Renal pelvis (tissue), 1 donor: ENCODE measurements at regions not wholly inside any gene's neighbourhood (a gene's known extent, or its start where the extent isn't known, plus 50 kb on each side); places are given as distances from the start of the nearest gene placed in this dataset.
"Not testable (repeated sequence)": the region's sequence is repeated elsewhere in the genome, so short reads cannot be mapped to it uniquely, and the experiment has no call there.

Experiments used
- DNase-seq: peaks from one replicate; pipeline ENCODE4 v3.0.0-alpha.2; 2013

DNA sequence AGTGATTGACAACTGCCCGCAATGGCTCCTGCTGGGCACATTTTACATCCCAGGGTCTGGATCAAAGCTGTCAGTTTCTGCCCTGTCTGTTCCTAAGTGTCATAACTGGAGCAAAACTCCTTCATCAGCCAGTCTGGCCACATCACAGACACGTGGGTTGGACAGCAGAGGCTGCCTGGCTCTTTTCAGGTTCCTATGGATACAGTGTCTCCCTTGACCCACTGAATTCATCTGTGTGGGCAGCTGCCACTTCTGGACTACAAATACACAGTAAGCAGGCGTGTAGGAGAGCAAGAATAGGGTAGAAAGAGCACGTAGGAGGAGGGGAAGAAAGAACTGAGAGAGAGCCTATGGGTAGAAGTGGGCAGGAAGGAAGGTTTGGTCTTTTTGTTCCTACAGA is 238.0 kb downstream of the ENC1 start:
- DNase-seq: no peak

DNA sequence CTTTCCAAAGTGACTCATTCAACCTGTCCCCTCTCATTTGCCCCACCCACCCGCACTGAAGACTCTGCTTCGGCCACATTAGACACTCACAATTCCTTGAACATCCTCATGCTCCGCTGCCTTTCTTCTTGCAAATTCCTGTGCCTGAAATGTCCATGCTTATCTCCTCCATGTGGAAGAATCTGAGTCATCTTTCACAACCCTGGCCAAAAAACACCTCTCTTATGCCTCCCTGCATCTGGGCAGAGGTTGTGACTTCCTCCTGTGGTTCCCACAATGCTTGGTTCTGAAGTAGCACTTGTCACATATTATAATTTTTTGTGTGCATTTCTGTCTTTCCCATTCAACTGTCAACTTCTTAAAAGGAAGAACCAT is 238.6 kb downstream of the ENC1 start:
- no peak for DNase-seq

DNA sequence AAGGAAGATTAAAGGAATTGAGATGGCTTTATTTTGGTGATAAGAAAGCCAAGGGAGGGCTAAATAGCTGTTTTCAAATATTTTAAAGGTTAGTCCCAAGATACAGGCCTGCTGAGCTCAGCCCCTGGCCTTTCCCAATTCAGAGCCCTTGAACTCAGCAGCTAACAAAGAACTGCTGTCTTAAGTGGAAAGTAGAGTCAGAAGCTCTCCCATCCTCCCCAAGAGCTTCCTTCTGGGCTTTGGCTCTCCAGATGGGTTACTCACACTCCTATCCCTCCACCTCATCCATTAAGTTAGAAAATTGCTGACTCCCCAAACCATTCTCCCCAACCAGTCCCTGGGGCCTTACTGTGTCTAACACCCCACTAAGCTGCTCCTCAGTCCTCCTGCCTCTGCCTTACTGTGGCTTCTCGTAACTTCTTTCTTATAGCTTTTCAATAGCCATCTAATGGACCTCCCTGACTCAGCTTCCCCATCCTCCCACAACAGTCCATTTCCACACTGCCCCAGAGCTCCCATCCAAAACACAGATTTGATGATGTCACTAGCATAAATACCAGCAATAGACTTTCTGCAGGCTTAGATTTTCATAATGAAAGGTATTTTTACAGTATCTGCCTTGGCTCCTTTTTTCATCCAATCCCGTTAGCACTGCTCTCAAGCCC is 239.1 kb downstream of the ENC1 start:
- DNase-seq: no peak

DNA sequence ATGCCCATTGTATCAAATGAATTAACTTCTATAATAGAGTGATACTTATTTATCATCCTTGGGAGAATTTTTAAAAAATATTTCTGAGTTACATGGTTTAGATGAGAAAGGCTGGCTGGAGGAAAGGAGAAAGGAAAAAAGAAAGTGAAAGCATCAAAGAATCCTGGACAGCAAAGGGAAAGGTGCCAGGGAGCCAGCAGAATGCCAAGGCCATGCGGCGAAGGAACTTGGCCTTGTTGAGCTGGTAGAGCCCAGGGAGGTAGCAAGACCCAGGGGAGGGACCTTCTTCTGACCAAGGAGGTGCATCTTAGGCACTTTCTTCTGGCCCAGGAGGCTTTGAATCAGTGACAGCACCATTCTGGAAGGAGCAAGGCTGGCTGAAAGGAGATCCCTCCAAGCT is 240.5 kb downstream of the ENC1 start:
- no peak for DNase-seq

DNA sequence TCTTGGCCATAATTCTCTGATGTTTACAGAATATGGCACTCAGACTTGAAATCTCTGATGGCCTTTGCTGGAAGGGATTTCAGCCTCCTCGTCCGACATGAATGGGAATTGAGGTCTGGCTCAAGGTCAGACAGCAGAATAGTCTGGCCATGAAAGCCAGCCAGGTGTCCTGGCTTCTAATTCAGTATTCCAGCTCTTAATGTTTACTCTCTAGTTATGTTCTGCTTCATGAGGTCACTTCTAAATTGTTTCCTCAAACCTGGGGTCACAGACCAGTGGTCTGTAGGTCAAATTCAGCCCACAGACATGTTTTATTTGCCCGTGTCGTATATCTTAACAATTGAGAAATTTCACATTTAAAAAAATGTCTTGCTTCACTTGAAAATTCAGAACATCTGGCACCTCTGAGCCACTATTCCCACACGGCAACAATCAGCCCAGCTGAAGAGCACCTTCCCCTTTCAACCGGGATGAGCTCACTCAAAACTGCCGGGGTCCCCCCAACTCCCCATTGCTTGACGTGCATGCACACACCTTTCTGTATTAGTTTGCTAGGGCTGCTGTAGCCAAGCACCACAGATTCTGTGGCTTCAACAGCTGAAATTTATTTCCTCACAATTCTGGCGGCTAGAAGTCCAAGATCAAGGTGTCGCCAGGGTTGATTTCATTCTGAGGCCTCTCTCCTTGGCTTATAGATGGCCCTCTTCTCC is 243.5 kb downstream of the ENC1 start:
- no peak for DNase-seq

DNA sequence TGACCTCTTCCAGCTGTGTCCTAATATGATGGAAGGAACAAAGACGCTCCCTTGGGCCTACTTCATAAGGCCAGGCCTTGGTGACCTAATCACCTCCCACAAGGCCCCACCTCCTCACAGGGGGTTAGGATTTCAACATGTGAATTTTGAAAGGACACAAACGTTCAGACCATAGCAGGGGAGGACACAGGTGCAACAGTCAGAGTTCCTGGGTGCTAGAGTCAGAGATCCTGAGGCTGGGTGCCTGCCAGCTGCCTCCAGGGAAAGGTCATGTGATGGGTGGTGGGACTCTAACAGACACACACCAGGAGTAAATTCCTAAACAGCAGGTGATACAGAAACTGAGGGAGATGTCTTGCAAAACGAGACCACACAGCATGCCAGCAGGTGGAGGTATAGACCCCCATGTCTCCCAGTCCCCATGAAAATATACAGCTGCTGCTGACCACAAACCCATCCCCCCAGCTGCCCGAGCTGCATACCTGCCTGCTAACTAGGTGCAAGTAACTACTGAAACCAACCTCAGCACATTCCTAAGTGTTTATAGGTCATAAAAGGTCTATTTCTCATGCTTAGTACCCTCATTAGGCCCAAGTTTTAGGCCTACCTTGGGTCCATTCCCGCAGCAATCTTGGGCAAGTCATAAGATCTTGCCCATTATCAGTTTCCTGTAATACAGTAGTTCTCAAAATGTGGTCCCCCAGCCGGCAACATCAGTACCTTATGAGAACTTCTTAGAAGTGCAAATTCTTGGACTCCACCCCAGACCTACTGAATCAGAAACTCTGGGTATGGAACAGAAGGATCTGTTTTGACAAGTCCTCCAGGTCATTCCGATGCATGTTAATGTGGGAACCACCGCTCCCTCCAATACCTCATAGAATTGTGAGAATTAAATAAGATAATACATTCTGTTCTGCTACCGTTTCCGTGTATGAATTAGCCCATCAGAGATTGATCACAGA is 245.3 kb downstream of the ENC1 start:
- DNase-seq: peak; percentile 60

DNA sequence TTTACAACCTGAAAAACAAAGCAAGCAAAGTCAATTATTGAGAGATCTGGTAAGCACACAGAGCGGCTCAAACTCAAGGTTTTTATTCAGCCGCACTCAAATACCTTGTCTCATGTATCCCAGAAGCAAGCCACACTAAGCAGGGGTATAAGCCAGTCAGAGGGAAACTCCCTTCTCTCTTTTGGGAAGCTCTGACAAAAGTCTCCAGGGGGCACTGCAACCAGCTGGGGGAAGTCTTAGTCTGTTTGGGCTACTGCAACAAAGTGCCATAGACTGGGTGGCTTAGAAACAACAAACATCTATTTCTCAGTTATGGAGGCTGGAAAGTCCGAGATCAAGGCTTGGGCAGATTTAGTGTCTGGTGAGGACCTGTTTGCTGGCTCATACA is 246.0 kb downstream of the ENC1 start:
- no peak for DNase-seq

DNA sequence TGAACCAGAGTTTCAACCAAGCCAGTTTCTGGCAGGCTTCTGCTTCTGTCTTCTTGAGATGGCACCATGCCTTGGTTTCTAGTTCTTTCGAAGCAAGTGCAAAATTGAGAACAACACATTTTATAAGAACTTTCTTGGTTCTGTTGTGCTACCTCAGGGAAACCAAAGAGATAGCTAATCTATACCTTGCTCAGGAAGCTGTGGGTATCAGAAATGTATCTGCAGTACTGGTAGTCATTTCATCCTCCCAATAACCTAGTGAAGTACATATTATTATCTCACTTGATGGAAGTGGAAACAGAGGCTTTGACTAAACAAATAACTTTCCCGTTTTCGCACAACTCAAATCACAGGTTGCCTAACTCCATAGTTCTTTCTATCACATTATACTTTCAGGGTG is 246.6 kb downstream of the ENC1 start:
- no peak for DNase-seq

DNA sequence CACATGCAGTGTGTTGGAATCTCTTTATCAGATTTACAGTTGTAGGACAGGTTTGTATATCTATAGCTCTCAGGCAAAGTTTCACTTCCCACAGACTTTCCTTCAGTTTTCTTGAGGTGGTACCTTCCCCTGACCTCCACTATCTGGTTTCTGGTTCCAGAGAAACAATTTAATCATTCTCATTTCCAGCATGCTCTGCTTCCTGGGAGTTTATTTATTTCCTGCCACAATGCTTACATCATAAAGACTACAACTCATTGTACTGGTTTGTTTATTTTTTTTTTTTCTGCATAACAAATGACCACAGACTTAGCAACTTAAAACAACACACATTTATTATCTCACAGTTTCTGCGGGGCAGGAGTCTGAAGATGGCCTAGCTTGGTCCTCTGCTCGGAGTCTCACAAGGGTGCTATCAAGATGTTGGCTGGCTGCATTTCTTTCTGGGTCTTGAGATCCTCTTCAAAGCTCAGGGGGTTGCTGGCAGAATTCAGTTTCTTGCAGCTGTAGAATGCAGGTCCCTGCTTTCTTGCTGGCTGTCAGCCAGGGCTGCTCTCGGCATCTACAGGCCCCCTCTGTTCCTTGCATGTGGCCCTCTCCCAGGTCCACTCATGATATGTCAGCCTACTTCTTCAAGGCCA is 247.7 kb downstream of the ENC1 start:
- no peak for DNase-seq

DNA sequence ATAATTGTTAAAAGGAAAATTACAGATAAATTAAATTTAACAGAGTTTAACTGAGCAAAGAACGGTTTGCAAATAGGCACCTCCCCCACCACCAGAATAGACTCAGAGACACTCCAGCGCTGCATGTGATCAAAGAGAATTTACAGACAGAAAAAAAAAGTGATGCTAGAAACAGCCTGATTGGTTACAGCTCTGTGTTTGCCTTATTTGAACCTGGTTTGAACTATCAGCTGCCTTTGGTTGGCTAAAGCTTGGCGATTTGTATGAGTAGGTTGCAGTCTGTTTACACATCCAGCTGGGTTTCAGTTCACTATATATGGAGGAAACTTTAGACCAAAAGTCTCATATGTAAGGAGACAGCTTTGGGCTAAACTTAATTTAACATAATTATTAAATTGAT is 249.1 kb downstream of the ENC1 start:
- DNase-seq: no peak

DNA sequence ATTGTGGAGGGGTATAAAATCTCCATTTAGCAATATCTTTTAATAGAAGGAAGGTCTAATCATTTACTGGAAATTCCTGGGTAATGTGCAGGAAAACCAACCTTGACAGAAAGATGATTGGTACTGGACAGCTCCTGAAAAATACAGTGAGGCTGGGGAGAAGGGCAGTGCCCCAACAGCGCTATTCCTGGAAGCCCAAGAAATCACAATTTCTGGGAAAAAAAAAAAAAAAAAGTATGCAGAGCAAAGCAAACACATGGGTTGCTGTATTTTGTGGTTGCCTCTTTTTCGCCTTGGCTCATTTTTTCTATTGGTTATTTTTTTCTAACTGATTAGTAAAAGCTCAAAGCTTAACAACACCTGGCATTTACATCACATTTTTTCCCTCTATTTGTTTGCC is 249.7 kb downstream of the ENC1 start:
- DNase-seq: no peak

DNA sequence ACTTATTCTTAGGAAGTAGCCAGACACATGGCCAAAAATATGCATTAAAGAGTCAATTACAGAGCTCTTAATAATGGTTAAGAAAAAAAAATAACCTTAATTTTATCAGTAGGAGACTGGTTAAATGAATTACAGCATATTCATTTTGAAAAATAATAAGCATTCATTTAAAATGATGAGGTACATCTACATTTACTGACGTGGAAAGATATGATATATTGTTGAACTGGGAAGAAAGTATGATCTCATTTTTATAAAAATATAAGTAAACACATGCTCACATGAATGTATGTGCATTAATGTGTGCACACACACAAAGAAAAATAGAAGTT is 250.3 kb downstream of the ENC1 start:
- no peak for DNase-seq

DNA sequence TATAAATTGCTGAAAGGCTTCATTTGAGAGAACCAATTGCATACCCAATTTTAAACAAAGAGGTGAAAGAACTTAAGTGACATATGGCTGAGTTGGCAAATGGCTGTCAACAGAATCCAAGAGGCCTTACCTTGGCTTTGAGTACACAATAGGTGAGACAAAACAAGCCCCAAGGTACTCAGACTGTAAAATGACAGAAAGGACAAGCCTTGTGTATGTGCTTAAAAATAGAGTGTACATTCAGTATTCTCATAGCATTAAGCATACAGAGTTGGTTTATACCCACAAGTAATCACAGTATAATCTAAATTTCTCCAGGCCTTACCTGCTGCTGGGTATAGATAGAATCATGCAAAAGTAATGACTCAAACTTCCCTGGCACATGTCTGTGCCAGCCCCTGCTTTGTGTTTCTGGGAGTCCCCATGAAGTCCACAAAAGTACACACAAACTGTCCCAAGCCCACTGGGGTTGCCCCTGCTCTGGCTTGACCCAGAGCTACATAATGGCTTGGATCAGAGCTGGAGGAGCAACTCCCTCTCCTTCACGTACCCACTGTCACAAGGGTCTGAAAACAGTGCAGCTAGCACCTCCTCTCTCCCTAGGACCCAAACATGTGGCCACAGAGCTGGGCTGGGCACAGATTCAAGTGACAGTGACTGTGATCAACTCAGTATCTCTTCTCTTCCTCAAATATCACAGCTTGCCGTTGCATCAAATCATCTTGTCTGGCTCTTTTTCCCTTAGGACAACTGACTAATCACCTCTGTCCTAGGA is 250.8 kb downstream of the ENC1 start:
- no peak for DNase-seq

DNA sequence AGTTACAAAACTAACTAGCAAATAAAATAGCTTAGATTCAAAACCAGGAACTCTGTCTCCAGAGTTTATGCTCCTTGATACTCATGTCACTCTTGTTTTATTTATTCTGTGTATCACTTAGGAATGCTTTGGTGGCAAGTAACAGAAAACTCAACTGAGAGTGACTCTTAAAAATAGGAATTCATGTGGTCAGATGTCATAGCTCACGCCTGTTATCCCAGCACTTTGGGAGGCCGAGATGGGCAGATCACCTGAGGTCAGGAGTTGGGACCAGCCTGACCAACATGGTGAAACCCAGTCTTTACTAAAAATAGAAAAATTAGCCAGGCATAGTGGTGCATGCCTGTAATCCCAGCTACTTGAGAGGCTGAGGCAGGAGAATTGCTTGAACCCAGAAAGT is 252.1 kb downstream of the ENC1 start:
- DNase-seq: not testable (repeated sequence)

DNA sequence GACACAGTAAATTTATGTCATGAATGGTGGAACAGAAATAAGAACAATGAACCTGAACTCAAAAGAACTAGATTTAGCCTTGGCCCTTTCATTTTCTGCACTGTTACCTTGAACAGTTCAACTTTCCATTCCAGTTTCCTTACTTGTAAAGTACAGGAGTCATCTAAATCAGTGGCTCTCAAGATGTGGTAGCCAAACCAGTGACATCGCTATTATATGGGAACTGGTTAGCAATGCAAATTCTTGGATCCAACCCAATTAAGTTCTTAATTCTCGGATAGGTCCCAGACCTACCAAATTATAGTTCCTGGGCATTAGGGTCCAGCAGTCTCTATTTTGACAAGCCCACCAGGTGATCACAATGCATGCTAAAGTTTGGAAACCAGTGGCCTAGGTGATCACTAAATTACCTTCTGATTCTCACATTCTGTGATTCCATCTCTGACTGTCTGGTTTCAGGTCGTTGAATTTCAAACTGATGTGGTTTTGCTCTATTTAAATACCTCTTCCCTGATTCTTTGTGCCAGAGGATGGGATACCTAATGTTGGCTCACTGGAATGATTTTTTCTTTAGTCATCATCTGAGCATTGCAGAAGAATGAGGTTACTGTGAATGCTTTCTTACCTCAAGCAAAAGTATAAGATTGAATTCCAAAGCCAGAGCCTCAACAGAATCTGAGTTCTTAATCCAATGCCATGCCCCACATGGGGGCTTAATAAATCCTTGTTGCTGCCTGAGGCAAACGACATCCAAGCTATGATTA is 253.8 kb downstream of the ENC1 start:
- no peak for DNase-seq

DNA sequence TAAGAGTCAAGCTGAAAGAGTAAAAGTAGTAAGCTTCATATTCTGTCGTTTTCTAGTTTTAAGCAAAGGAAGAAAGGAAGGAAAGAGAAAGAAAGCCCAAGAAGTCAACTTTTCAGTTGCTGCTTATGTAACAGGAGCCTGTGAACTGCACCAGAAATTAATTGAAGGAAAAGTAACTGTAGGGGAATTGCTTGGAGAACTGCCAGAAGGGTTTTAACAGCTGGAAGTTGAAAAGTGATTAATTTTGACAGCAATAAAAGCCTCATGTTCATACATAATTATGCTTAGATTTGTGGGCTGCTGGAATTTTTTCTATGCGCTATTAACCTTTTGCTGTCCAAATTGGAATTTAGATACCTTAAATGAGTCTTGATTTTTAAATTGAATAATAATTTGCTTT is 255.7 kb downstream of the ENC1 start:
- DNase-seq: peak; percentile 81

DNA sequence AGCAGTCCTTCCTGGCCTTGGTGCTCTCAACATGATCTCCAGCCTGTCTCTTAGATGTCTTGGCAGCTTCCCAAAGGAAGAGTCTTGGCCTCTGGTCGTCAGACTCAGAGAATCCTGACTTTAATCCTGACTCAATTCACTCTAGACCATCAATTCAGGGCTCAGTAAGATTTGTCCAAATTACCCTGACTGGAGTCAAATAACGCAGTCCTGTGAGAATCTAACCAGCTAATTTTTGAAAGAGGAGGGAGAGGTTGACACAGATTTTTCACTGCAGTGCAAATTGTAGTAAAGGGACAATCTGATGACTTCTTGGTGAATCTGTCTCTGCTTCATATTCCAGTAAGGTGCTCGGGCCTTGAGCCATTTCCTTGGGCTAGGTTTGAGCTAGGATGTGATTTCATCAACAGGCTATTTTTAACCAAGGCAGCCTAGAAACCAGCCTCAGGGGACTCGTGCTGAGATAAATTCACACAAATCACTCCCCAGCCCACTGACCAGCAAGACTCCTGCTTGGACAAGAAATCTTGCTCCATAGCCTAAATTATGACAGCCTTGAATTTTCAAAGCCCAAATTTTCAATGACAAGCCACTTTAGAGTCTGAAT is 257.4 kb downstream of the ENC1 start:
- DNase-seq: no peak

DNA sequence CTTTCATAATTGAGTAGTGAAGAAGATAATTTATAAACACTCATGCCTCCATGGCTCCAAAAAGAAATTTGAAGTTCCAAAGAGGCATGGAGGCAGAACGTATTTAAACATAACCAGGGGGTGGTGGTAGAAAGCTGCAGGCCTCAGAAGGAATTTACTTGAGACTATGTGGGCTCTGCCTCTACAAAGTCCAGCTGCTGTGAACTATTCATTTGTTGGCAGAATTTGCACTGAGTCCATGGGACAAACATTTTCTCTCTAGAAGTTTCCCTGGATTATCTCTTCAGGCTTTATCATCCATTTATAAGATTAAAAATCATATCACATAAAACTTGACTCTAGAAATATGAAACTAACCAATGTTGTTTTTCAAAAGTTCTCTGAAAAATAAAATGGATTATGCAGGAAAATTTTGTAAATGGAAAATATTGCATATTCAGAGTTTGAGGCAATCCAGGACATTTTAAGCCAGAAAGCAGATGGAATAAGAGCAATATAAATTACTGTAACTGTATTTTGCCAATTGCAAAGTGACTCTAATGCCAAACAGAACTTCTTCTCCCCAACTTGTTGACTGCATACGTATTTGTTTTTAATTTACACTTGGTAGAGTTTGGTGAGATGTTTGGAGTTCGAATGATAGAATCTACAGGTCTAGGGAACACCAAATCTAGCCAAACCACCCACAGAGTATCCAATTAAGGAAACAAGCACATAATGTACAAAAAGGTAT is 258.2 kb downstream of the ENC1 start:
- no peak for DNase-seq

DNA sequence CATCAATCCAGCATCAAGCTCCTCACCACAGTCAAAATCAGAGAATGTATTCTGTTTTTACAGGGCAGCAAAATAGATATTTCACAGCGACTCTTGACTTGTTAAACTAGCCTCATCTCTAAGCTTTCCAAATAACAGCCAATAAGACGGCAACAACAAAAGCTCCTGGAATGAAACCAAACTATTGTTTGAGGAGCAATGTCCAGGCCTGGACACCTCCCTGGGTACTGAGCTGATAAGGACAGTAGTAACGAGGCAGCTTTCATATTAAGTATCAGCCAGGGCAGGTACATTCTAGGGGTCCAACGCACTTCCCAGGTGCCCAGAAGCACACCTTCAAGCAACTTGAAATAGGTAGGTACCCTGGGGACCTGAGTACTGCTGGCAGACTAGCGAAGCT is 260.3 kb downstream of the ENC1 start:
- DNase-seq: no peak

DNA sequence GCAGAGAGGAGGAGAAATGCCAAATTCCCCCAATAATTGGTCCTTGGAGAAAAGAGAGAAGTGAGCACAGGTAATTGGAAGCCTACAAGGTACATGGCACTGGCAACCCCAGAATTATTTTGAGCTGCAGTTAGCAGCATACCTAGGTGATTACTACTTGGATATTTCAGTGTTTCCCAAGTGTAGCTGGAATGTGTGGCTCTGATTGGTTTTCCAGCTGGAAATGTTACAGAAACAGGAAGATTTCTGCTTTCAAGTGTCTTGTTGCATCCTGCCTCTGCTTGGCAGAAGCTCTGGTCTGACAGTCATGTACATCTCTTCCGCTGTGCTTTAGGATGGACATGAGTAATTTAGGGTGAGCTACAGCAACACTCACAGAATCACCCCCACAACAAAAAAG is 262.1 kb downstream of the ENC1 start:
- DNase-seq: no peak
